NCI-H1092 treated with DMSO at 0.1 percent for 48 hours (cell line): ENCODE measurements at regions not wholly inside any gene's neighbourhood (a gene's known extent, or its start where the extent isn't known, plus 50 kb on each side); places are given as distances from the start of the nearest gene placed in this dataset.

ENCODE experiments used
- DNase-seq: peaks from one replicate; lab custom pipeline; 2025; lab: John Stamatoyannopoulos, UW

- DNase-seq = no peak
These were observed 230.2 kb downstream of the IRX1 start for GRCh38 chr5:3825531-3826451.

GRCh38 chr5:3827624-3828023, 232.0 kb downstream of the IRX1 start:
- DNase-seq = no peak

GRCh38 chr5:3828761-3829160, 233.1 kb downstream of the IRX1 start:
- no peak for DNase-seq

GRCh38 chr5:3833566-3833965, 237.9 kb downstream of the IRX1 start:
- DNase-seq = no peak

GRCh38 chr5:3835811-3836210, 240.2 kb downstream of the IRX1 start:
- DNase-seq = no peak

- DNase-seq = no peak
These were observed 240.9 kb downstream of the IRX1 start for GRCh38 chr5:3836528-3836927.

GRCh38 chr5:3837506-3837905, 241.9 kb downstream of the IRX1 start:
- no peak for DNase-seq

- DNase-seq = no peak
These were observed 243.5 kb downstream of the IRX1 start for GRCh38 chr5:3839151-3839550.

- DNase-seq = no peak
These were observed 247.0 kb downstream of the IRX1 start for GRCh38 chr5:3842591-3842990.

- DNase-seq = no peak
These were observed 248.1 kb downstream of the IRX1 start for GRCh38 chr5:3843706-3844105.

GRCh38 chr5:3844266-3844665, 248.6 kb downstream of the IRX1 start:
- DNase-seq = no peak

- no peak for DNase-seq
These were observed 249.6 kb downstream of the IRX1 start for GRCh38 chr5:3845230-3845629.

- DNase-seq = no peak
These were observed 256.7 kb downstream of the IRX1 start for GRCh38 chr5:3852161-3852916.

- DNase-seq = no peak
These were observed 257.7 kb downstream of the IRX1 start for GRCh38 chr5:3853362-3853761.

- no peak for DNase-seq
These were observed 258.7 kb downstream of the IRX1 start for GRCh38 chr5:3854188-3854821.

GRCh38 chr5:3856036-3856435, 260.4 kb downstream of the IRX1 start:
- no peak for DNase-seq

GRCh38 chr5:3858524-3858923, 262.9 kb downstream of the IRX1 start:
- no peak for DNase-seq

GRCh38 chr5:3862906-3863305, 267.3 kb downstream of the IRX1 start:
- no peak for DNase-seq

GRCh38 chr5:3875144-3875543, 279.5 kb downstream of the IRX1 start:
- DNase-seq = no peak

GRCh38 chr5:3878267-3878666, 282.6 kb downstream of the IRX1 start:
- DNase-seq = no peak

GRCh38 chr5:3883040-3883439, 287.4 kb downstream of the IRX1 start:
- no peak for DNase-seq

- no peak for DNase-seq
These were observed 291.2 kb downstream of the IRX1 start for GRCh38 chr5:3886524-3887451.
